Caki2 (cell line): ENCODE measurements at regions not wholly inside any gene's neighbourhood (a gene's known extent, or its start where the extent isn't known, plus 50 kb on each side); places are given as distances from the start of the nearest gene placed in this dataset.

Experiments
- DNase-seq: peaks from one replicate; pipeline ENCODE4 v3.0.0-alpha.2; 2015; ENCODE audit warnings: low read depth
- in situ Hi-C: cut with HindIII; loops from 2 replicates; pipeline ENCODE4 v1.10.0; 2016; ENCODE audit warnings: low sequenced_read_pairs, low pct_unique_long_range_greater_than_20kb, mixed read lengths

- DNase-seq: no peak
- in situ Hi-C loops: no loop called here
Measured at GRCh38 chr10:35752469-35753461, 110.7 kb upstream of the FZD8 start.

- no peak for DNase-seq
- in situ Hi-C loops: no loop called here
Measured at GRCh38 chr10:35751347-35751746, 109.3 kb upstream of the FZD8 start.

- in situ Hi-C loops: no loop called here
- no peak for DNase-seq
Measured at GRCh38 chr10:35749230-35749629, 107.1 kb upstream of the FZD8 start.

- in situ Hi-C loops: no loop called here
- DNase-seq: no peak
Measured at GRCh38 chr10:35745617-35746403, 103.7 kb upstream of the FZD8 start.

- in situ Hi-C loops: no loop called here
- DNase-seq: no peak
Measured at GRCh38 chr10:35743851-35744250, 101.8 kb upstream of the FZD8 start.

- in situ Hi-C loops: no loop called here
- no peak for DNase-seq
Measured at GRCh38 chr10:35743351-35743750, 101.3 kb upstream of the FZD8 start.

GRCh38 chr10:35739998-35740397, 97.9 kb upstream of the FZD8 start:
- in situ Hi-C loops: no loop called here
- DNase-seq: no peak

GRCh38 chr10:35735412-35735811, 93.3 kb upstream of the FZD8 start:
- DNase-seq: no peak
- in situ Hi-C loops: no loop called here

- in situ Hi-C loops: no loop called here
- no peak for DNase-seq
Measured at GRCh38 chr10:35731828-35732227, 89.7 kb upstream of the FZD8 start.

GRCh38 chr10:35728341-35728740, 86.2 kb upstream of the FZD8 start:
- in situ Hi-C loops: no loop called here
- no peak for DNase-seq

- DNase-seq: no peak
- in situ Hi-C loops: no loop called here
Measured at GRCh38 chr10:35726846-35727245, 84.8 kb upstream of the FZD8 start.

GRCh38 chr10:35723992-35724391, 81.9 kb upstream of the FZD8 start:
- no peak for DNase-seq
- in situ Hi-C loops: no loop called here

- in situ Hi-C loops: no loop called here
Measured at GRCh38 chr10:35723059-35723458, 81.0 kb upstream of the FZD8 start.

GRCh38 chr10:35722636-35723035, 80.5 kb upstream of the FZD8 start:
- in situ Hi-C loops: no loop called here
- DNase-seq: no peak

More at GRCh38 chr10:35723059-35723458, 81.0 kb upstream of the FZD8 start:
- DNase-seq: no peak

GRCh38 chr10:35722226-35722625, 80.1 kb upstream of the FZD8 start:
- in situ Hi-C loops: no loop called here

GRCh38 chr10:35720366-35720765, 78.3 kb upstream of the FZD8 start:
- in situ Hi-C loops: no loop called here

More at GRCh38 chr10:35722226-35722625, 80.1 kb upstream of the FZD8 start:
- no peak for DNase-seq

GRCh38 chr10:35716776-35717175, 74.7 kb upstream of the FZD8 start:
- in situ Hi-C loops: no loop called here
- DNase-seq: peak; percentile 84

More at GRCh38 chr10:35720366-35720765, 78.3 kb upstream of the FZD8 start:
- DNase-seq: no peak

GRCh38 chr10:35712486-35712885, 70.4 kb upstream of the FZD8 start:
- no peak for DNase-seq
- in situ Hi-C loops: no loop called here
